Stimulated activated CD8-positive, alpha-beta memory T cell treated with anti-CD3 and anti-CD28 coated beads, Interleukin-7, amount 100 ng/mL, for 4 hours (primary cell): ENCODE measurements at regions not wholly inside any gene's neighbourhood (a gene's known extent, or its start where the extent isn't known, plus 50 kb on each side); places are given as distances from the start of the nearest gene placed in this dataset.

Experiments
- DNase-seq, 2 donors: peaks; one replicate each; pipeline ENCODE4 v3.0.0-alpha.2; 2020; ENCODE audit warnings: low read depth in 2 of 2

- DNase-seq = no peak
These were observed 146.6 kb downstream of the AASDH start for GRCh38 chr4:56240554-56241174.

- no peak for DNase-seq
These were observed 149.0 kb downstream of the AASDH start for GRCh38 chr4:56238251-56238650.

GRCh38 chr4:56235725-56236124 lies 151.6 kb downstream of the AASDH start:
- no peak for DNase-seq

GRCh38 chr4:56235011-56235410 lies 152.3 kb downstream of the AASDH start:
- DNase-seq = no peak

- DNase-seq = no peak
These were observed 153.2 kb downstream of the AASDH start for GRCh38 chr4:56234098-56234497.

GRCh38 chr4:56231410-56231809 lies 155.9 kb downstream of the AASDH start:
- DNase-seq = no peak

- no peak for DNase-seq
These were observed 157.3 kb downstream of the AASDH start for GRCh38 chr4:56229947-56230346.

- DNase-seq = no peak
These were observed 159.9 kb downstream of the AASDH start for GRCh38 chr4:56227301-56227835.

- no peak for DNase-seq
These were observed 160.7 kb downstream of the AASDH start for GRCh38 chr4:56226579-56226978.

GRCh38 chr4:56224641-56225040 lies 162.7 kb downstream of the AASDH start:
- no peak for DNase-seq

GRCh38 chr4:56222514-56222913 lies 164.8 kb downstream of the AASDH start:
- no peak for DNase-seq

GRCh38 chr4:56220261-56220660 lies 167.0 kb downstream of the AASDH start:
- no peak for DNase-seq

GRCh38 chr4:56219447-56219846 lies 167.8 kb downstream of the AASDH start:
- no peak for DNase-seq

- no peak for DNase-seq
These were observed 168.9 kb downstream of the AASDH start for GRCh38 chr4:56218230-56218895.

GRCh38 chr4:56217343-56217890 lies 169.9 kb downstream of the AASDH start:
- no peak for DNase-seq

- DNase-seq = no peak
These were observed 171.4 kb downstream of the AASDH start for GRCh38 chr4:56215901-56216300.

GRCh38 chr4:56215141-56215783 lies 172.0 kb downstream of the AASDH start:
- DNase-seq = no peak

- no peak for DNase-seq
These were observed 173.7 kb downstream of the AASDH start for GRCh38 chr4:56213543-56213942.

GRCh38 chr4:56212774-56213173 lies 174.5 kb downstream of the AASDH start:
- no peak for DNase-seq

GRCh38 chr4:56211202-56211601 lies 176.1 kb downstream of the AASDH start:
- DNase-seq = no peak

GRCh38 chr4:56210397-56210796 lies 176.9 kb downstream of the AASDH start:
- DNase-seq = no peak

- no peak for DNase-seq
These were observed 177.5 kb downstream of the AASDH start for GRCh38 chr4:56209767-56210166.

- no peak for DNase-seq
These were observed 179.2 kb downstream of the AASDH start for GRCh38 chr4:56208103-56208502.
